ENCODE measurements at regions not wholly inside any gene's neighbourhood (a gene's known extent, or its start where the extent isn't known, plus 50 kb on each side); places are given as distances from the start of the nearest gene placed in this dataset.

DNA sequence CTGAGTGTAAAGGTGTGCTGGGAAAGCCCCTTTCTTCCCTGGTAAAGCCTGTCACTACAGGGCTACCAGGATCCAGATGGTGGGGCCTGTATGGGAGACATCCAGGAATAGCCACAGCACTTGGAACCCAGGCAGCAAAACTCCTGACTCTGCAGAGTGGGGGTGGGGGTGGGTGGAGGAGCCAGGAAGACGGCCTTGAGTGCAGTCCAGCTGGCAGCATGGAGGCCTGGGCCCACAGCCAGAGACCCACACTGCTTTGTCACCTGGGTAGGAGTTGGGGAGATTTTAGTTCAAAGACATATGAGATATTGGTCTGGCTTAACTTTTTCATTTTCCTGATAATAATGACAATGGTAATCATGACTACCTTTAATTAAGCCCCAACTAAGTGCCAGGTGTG is 116.7 kb upstream of the MRPS22 start:
- no peak overlapping the region for H3K4me3 ChIP-seq (ENCODE audit: low read depth, low read length, poor library complexity, severe bottlenecking)
- peaks cover 8% of the 10 kb centered on the region for H3K27me3 ChIP-seq (replicated peaks; ENCODE audit: insufficient read depth, low read depth, low read length, poor library complexity)
- ChIA-PET CTCF (no interaction called here), POLR2A (ENCODE audit: low non-redundant PET) (no interaction called here)
- no peaks in the 10 kb centered on the region for H3K4me1 ChIP-seq (ENCODE audit: insufficient read depth, low read length, poor library complexity, severe bottlenecking)
- no peak for DNase-seq (ENCODE audit: low spot score)
- H3K36me3 ChIP-seq (ENCODE audit: insufficient read depth, low read length, poor library complexity, severe bottlenecking): no peaks in the 10 kb centered on the region
- BruUV-seq (replicated peaks): no TSS peak
- TF ChIP-seq, protein P1, sequence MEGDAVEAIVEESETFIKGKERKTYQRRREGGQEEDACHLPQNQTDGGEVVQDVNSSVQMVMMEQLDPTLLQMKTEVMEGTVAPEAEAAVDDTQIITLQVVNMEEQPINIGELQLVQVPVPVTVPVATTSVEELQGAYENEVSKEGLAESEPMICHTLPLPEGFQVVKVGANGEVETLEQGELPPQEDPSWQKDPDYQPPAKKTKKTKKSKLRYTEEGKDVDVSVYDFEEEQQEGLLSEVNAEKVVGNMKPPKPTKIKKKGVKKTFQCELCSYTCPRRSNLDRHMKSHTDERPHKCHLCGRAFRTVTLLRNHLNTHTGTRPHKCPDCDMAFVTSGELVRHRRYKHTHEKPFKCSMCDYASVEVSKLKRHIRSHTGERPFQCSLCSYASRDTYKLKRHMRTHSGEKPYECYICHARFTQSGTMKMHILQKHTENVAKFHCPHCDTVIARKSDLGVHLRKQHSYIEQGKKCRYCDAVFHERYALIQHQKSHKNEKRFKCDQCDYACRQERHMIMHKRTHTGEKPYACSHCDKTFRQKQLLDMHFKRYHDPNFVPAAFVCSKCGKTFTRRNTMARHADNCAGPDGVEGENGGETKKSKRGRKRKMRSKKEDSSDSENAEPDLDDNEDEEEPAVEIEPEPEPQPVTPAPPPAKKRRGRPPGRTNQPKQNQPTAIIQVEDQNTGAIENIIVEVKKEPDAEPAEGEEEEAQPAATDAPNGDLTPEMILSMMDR (conservative IDR thresholded peaks at IDR 0.05; ENCODE audit: low read depth, low read length): no peak
- no peak for TF ChIP-seq EZH2 (IDR thresholded peaks at IDR 0.05; ENCODE audit: borderline replicate concordance, low read depth, low read length, poor library complexity, severe bottlenecking)
- no peak overlapping the region for H3K27ac ChIP-seq (ENCODE audit: low read depth, low read length, poor library complexity, severe bottlenecking)
- no peaks in the 10 kb centered on the region for H3K9me3 ChIP-seq (ENCODE audit: low read depth, low read length, poor library complexity, severe bottlenecking)
- intact Hi-C loops (cut with micrococcal nuclease; ENCODE audit: unreplicated experiment): no loop called here

DNA sequence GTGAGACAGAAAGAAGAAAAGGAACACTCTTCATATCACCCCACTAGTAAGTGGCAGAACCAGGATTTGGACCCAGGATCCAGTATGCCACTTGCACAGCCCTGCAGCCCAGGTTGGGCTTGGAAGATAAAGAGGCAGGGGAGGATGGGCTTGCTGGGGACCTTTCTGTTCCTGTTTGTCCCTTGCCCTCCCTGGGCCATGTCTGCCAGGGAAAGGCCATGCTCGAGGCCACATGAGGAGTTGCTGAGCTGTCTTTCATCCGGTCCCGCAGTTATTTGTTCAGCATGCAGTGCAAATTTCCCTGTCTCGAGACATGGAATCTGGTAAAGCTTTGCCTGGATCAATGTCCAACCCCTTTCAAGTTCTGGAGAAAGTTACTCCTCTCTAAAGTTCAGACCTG is 116.0 kb upstream of the MRPS22 start:
- intact Hi-C loops (cut with micrococcal nuclease; ENCODE audit: unreplicated experiment): no loop called here
- no TSS peak for BruUV-seq (replicated peaks)
- POLR2A ChIA-PET (ENCODE audit: low non-redundant PET): no interaction called here

DNA sequence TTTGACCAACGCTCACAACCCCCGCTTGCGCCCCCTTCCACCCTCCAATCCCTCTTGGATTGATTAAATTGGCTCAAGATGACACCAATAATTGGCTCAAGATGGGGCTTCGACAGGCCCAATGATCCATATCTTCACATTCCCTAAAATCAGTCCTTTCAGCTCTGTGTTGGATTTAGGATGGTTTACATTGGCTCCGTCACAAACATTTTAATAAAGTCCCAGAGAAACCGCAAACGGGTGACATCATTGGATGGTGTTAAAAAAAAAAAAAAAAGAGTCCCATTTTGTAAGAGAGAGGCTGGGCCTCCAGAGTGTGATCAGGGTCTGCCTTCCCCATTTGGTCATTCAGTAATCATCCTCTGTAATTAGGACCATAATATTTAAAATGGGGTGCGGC is 113.4 kb upstream of the MRPS22 start:
- CTCF ChIA-PET: no interaction called here
- POLR2A ChIA-PET (ENCODE audit: low non-redundant PET): no interaction called here
- no TSS peak for BruUV-seq (replicated peaks)
- Histone ChIP-seq H3K27ac (ENCODE audit: low read depth, low read length, poor library complexity, severe bottlenecking) (no peak overlapping the region), H3K4me3 (ENCODE audit: low read depth, low read length, poor library complexity, severe bottlenecking) (no peak overlapping the region), H3K27me3 (replicated peaks; ENCODE audit: insufficient read depth, low read depth, low read length, poor library complexity) (peaks cover 2% of the 10 kb centered on the region), H3K36me3 (ENCODE audit: insufficient read depth, low read length, poor library complexity, severe bottlenecking) (no peaks in the 10 kb centered on the region), H3K9me3 (ENCODE audit: low read depth, low read length, poor library complexity, severe bottlenecking) (no peaks in the 10 kb centered on the region), H3K4me1 (ENCODE audit: insufficient read depth, low read length, poor library complexity, severe bottlenecking) (no peaks in the 10 kb centered on the region)
- DNase-seq (ENCODE audit: low spot score): no peak
- TF ChIP-seq, protein P1 (conservative IDR thresholded peaks at IDR 0.05; ENCODE audit: low read depth, low read length): no peak
- TF ChIP-seq EZH2 (IDR thresholded peaks at IDR 0.05; ENCODE audit: borderline replicate concordance, low read depth, low read length, poor library complexity, severe bottlenecking): no peak
- intact Hi-C loops (cut with micrococcal nuclease; ENCODE audit: unreplicated experiment): no loop called here

More for the DNA sequence above, 116.0 kb upstream of the MRPS22 start:
- no peak for DNase-seq (ENCODE audit: low spot score)
- no peak overlapping the region for H3K27ac ChIP-seq (ENCODE audit: low read depth, low read length, poor library complexity, severe bottlenecking)
- H3K9me3 ChIP-seq (ENCODE audit: low read depth, low read length, poor library complexity, severe bottlenecking): no peaks in the 10 kb centered on the region
- H3K4me1 ChIP-seq (ENCODE audit: insufficient read depth, low read length, poor library complexity, severe bottlenecking): no peaks in the 10 kb centered on the region
- TF ChIP-seq, protein P1 (conservative IDR thresholded peaks at IDR 0.05; ENCODE audit: low read depth, low read length): no peak
- TF ChIP-seq EZH2 (IDR thresholded peaks at IDR 0.05; ENCODE audit: borderline replicate concordance, low read depth, low read length, poor library complexity, severe bottlenecking): no peak
- H3K36me3 ChIP-seq (ENCODE audit: insufficient read depth, low read length, poor library complexity, severe bottlenecking): no peaks in the 10 kb centered on the region
- CTCF ChIA-PET: no interaction called here
- H3K27me3 ChIP-seq (replicated peaks; ENCODE audit: insufficient read depth, low read depth, low read length, poor library complexity): peaks cover 8% of the 10 kb centered on the region
- H3K4me3 ChIP-seq (ENCODE audit: low read depth, low read length, poor library complexity, severe bottlenecking): no peak overlapping the region

Measured in A673 (cell line).